Prostate gland (tissue), 2 donors: ENCODE measurements at regions not wholly inside any gene's neighbourhood (a gene's known extent, or its start where the extent isn't known, plus 50 kb on each side); places are given as distances from the start of the nearest gene placed in this dataset.

ENCODE experiments used
- DNase-seq: peaks from one replicate; pipeline ENCODE4 v3.0.0-alpha.2; 2019; ENCODE audit warnings: low spot score
- H3K27ac ChIP-seq, 2 donors: fragments of 200-600 bp; sonication (generic); 2 replicates each; pipeline ENCODE4 v1.5.1; 2017 to 2019
- H3K27me3 ChIP-seq: fragments of 200-600 bp; sonication (generic); replicated peaks from 2 replicates; pipeline ENCODE4 v1.5.1; 2019; ENCODE audit not compliant: insufficient read depth
- H3K36me3 ChIP-seq, 2 donors: fragments of 200-600 bp; sonication (generic); 1 replicate in 1 of 2; 2 replicates in 1 of 2; pipeline versions ENCODE4 v1.5.1 to v1.8.1; 2017 to 2019
- H3K4me1 ChIP-seq: fragments of 200-600 bp; sonication (generic); replicated peaks from 2 replicates; pipeline ENCODE4 v1.5.1; 2019
- H3K4me3 ChIP-seq, 2 donors: fragments of 200-600 bp; sonication (generic); 2 replicates each; pipeline ENCODE4 v1.5.1; 2017 to 2019
- H3K9me3 ChIP-seq: fragments of 200-600 bp; sonication (generic); 2 replicates; pipeline ENCODE4 v1.5.1; 2017
- CTCF ChIP-seq, 4 experiments: fragments of 200-600 bp in 2 of 4; fragments of 450-650 bp in 2 of 4; sonication (generic) in 2 of 4; IDR thresholded peaks; 1 replicate in 3 of 4; 2 replicates in 1 of 4; pipeline ENCODE4 v1.5.1; 2016 to 2019; ENCODE audit warnings: antibody characterized with exemption in 4 of 4, mild to moderate bottlenecking in 2 of 4, moderate library complexity in 2 of 4
- POLR2A ChIP-seq: fragments of 450-650 bp; IDR thresholded peaks from one replicate; pipeline ENCODE4 v1.6.1; 2016; ENCODE audit warnings: antibody characterized with exemption, mild to moderate bottlenecking
- POLR2AphosphoS5 ChIP-seq: sonication (generic); formaldehyde crosslinking; IDR thresholded peaks from one replicate; pipeline ENCODE4 v1.6.1; 2017; ENCODE audit warnings: antibody characterized with exemption
- WGBS: methylation state at CpG from one replicate; pipeline ENCODE4 v1.1.5; 2018; 5-methylcytosine and 5-hydroxymethylcytosine counted together
- intact Hi-C: fragments of 100-400 bp; cut with DNase I; formaldehyde crosslinking; loops from one replicate; pipeline ENCODE4 v1.14.2; 2022

- Histone ChIP-seq H3K9me3 (no peaks in the 10 kb centered on the region), H3K27me3 (no peaks in the 10 kb centered on the region), H3K4me1 (no peaks in the 10 kb centered on the region), H3K27ac (no peak overlapping the region), H3K4me3 (no peak overlapping the region), H3K36me3 (no peaks in the 10 kb centered on the region)
- WGBS = 67% methylated on average over 6 of the region's 6 CpGs
- intact Hi-C loops = no loop called here
- TF ChIP-seq POLR2A = no peak
- TF ChIP-seq POLR2AphosphoS5 = no peak
- TF ChIP-seq CTCF (IDR thresholded peaks at IDR 0.05) = no peak
- no peak for DNase-seq
Measured at GRCh38 chr1:25128121-25128621, 104.1 kb downstream of the SYF2 start.

GRCh38 chr1:25126562-25126961 is 105.7 kb downstream of the SYF2 start:
- Histone ChIP-seq H3K27ac (no peak overlapping the region), H3K9me3 (no peaks in the 10 kb centered on the region), H3K27me3 (no peaks in the 10 kb centered on the region), H3K4me3 (no peak overlapping the region), H3K36me3 (no peaks in the 10 kb centered on the region), H3K4me1 (no peaks in the 10 kb centered on the region)
- TF ChIP-seq POLR2AphosphoS5 (no peak), CTCF (IDR thresholded peaks at IDR 0.05) (no peak), POLR2A (no peak)
- no peak for DNase-seq
- intact Hi-C loops = no loop called here
- WGBS = 81% methylated on average over 5 of the region's 5 CpGs

- Histone ChIP-seq H3K36me3 (no peaks in the 10 kb centered on the region), H3K4me3 (no peak overlapping the region), H3K9me3 (no peaks in the 10 kb centered on the region), H3K27me3 (no peaks in the 10 kb centered on the region), H3K4me1 (no peaks in the 10 kb centered on the region), H3K27ac (no peak overlapping the region)
- 98% methylated on average over 3 of the region's 3 CpGs for WGBS
- no peak for TF ChIP-seq CTCF (IDR thresholded peaks at IDR 0.05)
- no peak for TF ChIP-seq POLR2AphosphoS5
- TF ChIP-seq POLR2A = no peak
- intact Hi-C loops = no loop called here
- DNase-seq = no peak
Measured at GRCh38 chr1:25123551-25123950, 108.8 kb downstream of the SYF2 start.

GRCh38 chr1:25122747-25123146 is 109.6 kb downstream of the SYF2 start:
- H3K9me3 ChIP-seq = no peaks in the 10 kb centered on the region
- no peak overlapping the region for H3K27ac ChIP-seq
- intact Hi-C loops = no loop called here
- no peak overlapping the region for H3K4me3 ChIP-seq
- H3K4me1 ChIP-seq = no peaks in the 10 kb centered on the region
- TF ChIP-seq POLR2AphosphoS5 = no peak
- TF ChIP-seq POLR2A = no peak
- no peak for TF ChIP-seq CTCF (IDR thresholded peaks at IDR 0.05)
- H3K27me3 ChIP-seq = no peaks in the 10 kb centered on the region
- DNase-seq = no peak
- H3K36me3 ChIP-seq = no peaks in the 10 kb centered on the region
- 70% methylated on average over 5 of the region's 5 CpGs for WGBS

- no peak for TF ChIP-seq POLR2A
- no peak for TF ChIP-seq CTCF (IDR thresholded peaks at IDR 0.05)
- DNase-seq = no peak
- Histone ChIP-seq H3K9me3 (no peaks in the 10 kb centered on the region), H3K4me1 (no peaks in the 10 kb centered on the region), H3K27me3 (no peaks in the 10 kb centered on the region), H3K36me3 (no peaks in the 10 kb centered on the region), H3K4me3 (no peak overlapping the region), H3K27ac (no peak overlapping the region)
- intact Hi-C loops = no loop called here
- whole genome bisulfite sequencing = 34% methylated on average over 8 of the region's 8 CpGs
Measured at GRCh38 chr1:25120281-25120680, 112.0 kb downstream of the SYF2 start.
